ENCODE measurements at regions not wholly inside any gene's neighbourhood (a gene's known extent, or its start where the extent isn't known, plus 50 kb on each side); places are given as distances from the start of the nearest gene placed in this dataset.
"Not testable (repeated sequence)": the region's sequence is repeated elsewhere in the genome, so short reads cannot be mapped to it uniquely, and the experiment has no call there.

DNA sequence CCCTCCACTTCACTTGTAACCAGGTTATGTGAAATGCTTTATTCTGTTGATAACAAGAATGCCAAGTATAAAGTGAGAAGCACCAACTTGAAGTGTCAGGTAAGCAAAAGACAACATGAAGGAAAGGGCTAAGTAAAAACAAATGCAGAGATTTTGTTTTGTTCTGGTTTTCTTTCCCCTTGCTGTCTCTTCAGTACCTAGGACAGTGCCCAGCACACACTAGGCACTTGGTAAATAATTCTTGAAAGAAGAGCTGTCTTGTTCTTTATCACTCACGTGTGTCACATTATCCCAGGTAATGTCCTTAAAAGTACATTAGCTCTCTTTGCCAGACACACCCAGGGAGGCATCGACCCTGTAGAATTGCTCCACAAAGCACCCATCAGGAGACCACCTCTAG, 350.0 kb upstream of the IRAK1BP1 start:
- Mint-ChIP-seq H3K27me3 (ENCODE audit: low read depth) (no peaks in the 10 kb centered on the region), H3K4me1 (ENCODE audit: low read depth) (no peaks in the 10 kb centered on the region), H3K9me3 (no peaks in the 10 kb centered on the region), H3K4me3 (no peak overlapping the region), H3K36me3 (ENCODE audit: low read depth) (no peaks in the 10 kb centered on the region), H3K27ac (no peak overlapping the region)
- DNase-seq (ENCODE audit: low spot score) = no peak

- H3K4me3 Mint-ChIP-seq = no peak overlapping the region
- H3K9me3 Mint-ChIP-seq = no peaks in the 10 kb centered on the region
- H3K4me1 Mint-ChIP-seq (ENCODE audit: low read depth) = no peaks in the 10 kb centered on the region
- DNase-seq (ENCODE audit: low spot score) = no peak
- H3K36me3 Mint-ChIP-seq (ENCODE audit: low read depth) = no peaks in the 10 kb centered on the region
- H3K27ac Mint-ChIP-seq = no peak overlapping the region
- no peaks in the 10 kb centered on the region for H3K27me3 Mint-ChIP-seq (ENCODE audit: low read depth)
Measured at GRCh38 chr6:78523622-78524021, 343.7 kb upstream of the IRAK1BP1 start.

- H3K27ac Mint-ChIP-seq = no peak overlapping the region
Measured at GRCh38 chr6:78525976-78526375, 341.4 kb upstream of the IRAK1BP1 start.

DNA sequence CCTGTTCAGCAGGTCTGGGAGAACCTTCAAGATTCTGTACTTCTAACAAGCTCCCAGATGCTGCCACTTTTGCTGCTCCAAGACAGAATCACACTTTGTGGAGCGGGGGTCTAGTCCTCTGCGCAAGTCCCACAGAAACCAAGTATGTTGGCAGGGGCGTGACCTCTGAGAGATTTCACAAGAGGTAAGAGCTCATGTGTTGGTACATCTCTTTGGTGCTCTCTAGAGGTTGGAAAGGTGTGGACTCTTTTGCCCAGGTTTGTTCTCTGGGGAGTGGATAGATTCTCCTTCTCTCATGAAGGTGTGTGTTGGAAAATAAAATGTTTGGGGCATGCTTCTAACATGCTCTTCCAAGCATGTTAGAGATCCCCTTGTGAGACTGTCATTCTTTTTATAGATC, 340.9 kb upstream of the IRAK1BP1 start:
- Mint-ChIP-seq H3K36me3 (ENCODE audit: low read depth) (no peaks in the 10 kb centered on the region), H3K4me3 (no peak overlapping the region), H3K27ac (no peak overlapping the region), H3K9me3 (no peaks in the 10 kb centered on the region), H3K27me3 (ENCODE audit: low read depth) (no peaks in the 10 kb centered on the region), H3K4me1 (ENCODE audit: low read depth) (no peaks in the 10 kb centered on the region)
- DNase-seq (ENCODE audit: low spot score) = no peak

More at GRCh38 chr6:78525976-78526375, 341.4 kb upstream of the IRAK1BP1 start:
- H3K4me3 Mint-ChIP-seq = no peak overlapping the region
- no peak for DNase-seq (ENCODE audit: low spot score)
- no peaks in the 10 kb centered on the region for H3K27me3 Mint-ChIP-seq (ENCODE audit: low read depth)
- H3K9me3 Mint-ChIP-seq = no peaks in the 10 kb centered on the region
- H3K36me3 Mint-ChIP-seq (ENCODE audit: low read depth) = no peaks in the 10 kb centered on the region
- no peaks in the 10 kb centered on the region for H3K4me1 Mint-ChIP-seq (ENCODE audit: low read depth)

DNA sequence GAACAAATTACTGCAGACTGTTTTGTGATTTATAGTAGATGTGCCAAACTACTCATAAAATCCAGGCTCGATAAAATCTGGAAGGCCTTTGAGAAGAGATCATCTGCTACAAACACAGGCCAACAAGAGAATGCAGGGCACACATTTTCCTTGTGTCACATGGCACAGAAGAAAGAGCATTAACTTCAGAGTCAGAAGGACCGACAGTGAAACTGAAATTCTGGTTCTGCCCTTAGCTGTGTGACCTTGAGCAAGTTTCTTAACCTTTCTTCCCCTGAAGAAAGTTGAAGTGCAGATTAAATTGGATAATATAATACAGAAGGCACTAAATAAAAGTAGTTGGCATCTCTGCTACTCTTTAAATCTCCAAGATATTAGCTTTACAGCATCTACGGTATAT, 338.4 kb upstream of the IRAK1BP1 start:
- Mint-ChIP-seq H3K9me3 (no peaks in the 10 kb centered on the region), H3K27ac (no peak overlapping the region), H3K4me3 (no peak overlapping the region), H3K27me3 (ENCODE audit: low read depth) (no peaks in the 10 kb centered on the region), H3K36me3 (ENCODE audit: low read depth) (no peaks in the 10 kb centered on the region), H3K4me1 (ENCODE audit: low read depth) (no peaks in the 10 kb centered on the region)
- no peak for DNase-seq (ENCODE audit: low spot score)

DNA sequence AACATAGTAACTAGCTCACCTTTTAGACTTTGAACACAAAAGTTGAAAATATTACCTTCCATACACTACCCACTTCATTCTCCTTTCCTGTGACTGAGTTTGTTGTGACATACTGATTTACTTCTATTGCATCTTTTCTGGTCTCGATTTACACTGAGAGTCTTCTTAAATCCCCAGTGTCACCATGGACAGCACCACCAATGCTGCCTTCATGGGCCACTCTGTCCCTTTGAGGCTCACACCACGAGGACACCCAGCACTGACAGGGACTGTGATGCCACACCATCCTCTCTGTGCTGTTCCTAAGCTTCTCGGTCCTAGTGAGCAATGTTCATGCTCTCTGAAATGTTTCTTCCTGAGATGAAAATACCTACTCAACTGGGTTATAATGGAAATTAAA, 337.1 kb upstream of the IRAK1BP1 start:
- no peak overlapping the region for H3K27ac Mint-ChIP-seq
- H3K4me1 Mint-ChIP-seq (ENCODE audit: low read depth) = no peaks in the 10 kb centered on the region
- no peak overlapping the region for H3K4me3 Mint-ChIP-seq
- no peaks in the 10 kb centered on the region for H3K27me3 Mint-ChIP-seq (ENCODE audit: low read depth)
- no peak for DNase-seq (ENCODE audit: low spot score)
- no peaks in the 10 kb centered on the region for H3K9me3 Mint-ChIP-seq
- no peaks in the 10 kb centered on the region for H3K36me3 Mint-ChIP-seq (ENCODE audit: low read depth)

DNA sequence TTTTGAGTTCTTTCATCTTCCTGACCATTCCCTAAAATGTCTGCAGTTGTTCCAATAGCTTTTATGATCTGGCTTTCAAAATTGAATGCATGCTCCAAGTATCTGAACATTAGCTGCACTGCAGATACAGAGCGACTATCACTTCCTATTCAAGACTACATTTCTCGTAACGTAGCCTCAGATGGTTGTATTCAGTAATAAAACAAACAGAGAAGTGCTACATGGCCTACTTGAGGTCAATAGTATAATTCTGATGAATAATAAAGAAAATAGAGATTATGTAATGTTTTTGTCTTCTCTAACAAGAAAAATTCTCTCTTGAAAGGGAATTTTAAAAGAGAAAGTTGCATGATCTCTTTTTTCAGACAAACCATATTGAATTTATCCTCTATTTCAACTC, 333.9 kb upstream of the IRAK1BP1 start:
- no peak overlapping the region for H3K4me3 Mint-ChIP-seq
- no peaks in the 10 kb centered on the region for H3K4me1 Mint-ChIP-seq (ENCODE audit: low read depth)
- no peaks in the 10 kb centered on the region for H3K27me3 Mint-ChIP-seq (ENCODE audit: low read depth)
- no peak for DNase-seq (ENCODE audit: low spot score)
- no peaks in the 10 kb centered on the region for H3K36me3 Mint-ChIP-seq (ENCODE audit: low read depth)
- H3K9me3 Mint-ChIP-seq = no peaks in the 10 kb centered on the region
- H3K27ac Mint-ChIP-seq = no peak overlapping the region

DNA sequence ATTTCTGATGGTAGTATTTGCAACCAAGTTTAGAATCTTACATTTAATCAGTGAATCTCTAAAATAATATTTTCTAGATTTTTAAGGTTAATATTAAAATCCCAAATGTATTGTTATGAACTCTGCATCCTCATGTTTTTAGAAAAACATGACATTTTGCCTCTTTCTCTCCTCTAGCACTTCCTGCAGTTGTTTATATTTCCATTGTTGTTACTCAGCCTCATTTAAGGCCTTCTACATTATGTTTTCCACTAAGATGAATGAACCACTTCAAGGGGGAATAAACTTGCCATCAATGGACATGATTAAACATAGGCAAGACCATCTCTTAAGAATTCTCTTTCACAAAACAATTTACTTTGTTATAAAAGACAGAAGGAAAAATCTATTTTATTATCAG, 333.5 kb upstream of the IRAK1BP1 start:
- Mint-ChIP-seq H3K27ac (no peak overlapping the region), H3K4me3 (no peak overlapping the region), H3K4me1 (ENCODE audit: low read depth) (no peaks in the 10 kb centered on the region), H3K36me3 (ENCODE audit: low read depth) (no peaks in the 10 kb centered on the region), H3K9me3 (no peaks in the 10 kb centered on the region), H3K27me3 (ENCODE audit: low read depth) (no peaks in the 10 kb centered on the region)
- DNase-seq (ENCODE audit: low spot score) = no peak

GRCh38 chr6:78538002-78538401, 329.3 kb upstream of the IRAK1BP1 start:
- Mint-ChIP-seq H3K9me3 (no peaks in the 10 kb centered on the region), H3K4me1 (ENCODE audit: low read depth) (no peaks in the 10 kb centered on the region), H3K36me3 (ENCODE audit: low read depth) (no peaks in the 10 kb centered on the region), H3K27me3 (ENCODE audit: low read depth) (no peaks in the 10 kb centered on the region), H3K4me3 (no peak overlapping the region), H3K27ac (no peak overlapping the region)
- no peak for DNase-seq (ENCODE audit: low spot score)

DNA sequence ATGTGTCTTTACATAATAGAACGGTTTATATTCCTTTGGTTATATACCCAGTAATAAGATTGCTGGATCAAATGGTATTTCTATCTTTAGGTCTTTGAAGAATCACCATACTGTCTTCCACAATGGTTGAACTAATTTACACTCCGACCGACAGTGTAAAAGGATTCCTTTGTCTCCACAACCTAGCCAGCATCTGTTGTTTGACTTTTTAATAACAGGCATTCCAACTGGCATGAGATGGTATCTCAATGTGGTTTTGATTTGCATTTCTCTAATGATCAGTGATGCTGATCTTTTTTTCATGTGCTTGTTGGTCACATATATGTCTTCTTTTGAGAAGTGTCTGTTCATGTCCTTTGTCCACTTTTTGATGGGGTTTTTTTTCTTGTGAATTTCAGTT, 319.7 kb upstream of the IRAK1BP1 start:
- not testable (repeated sequence) for H3K4me1 Mint-ChIP-seq (ENCODE audit: low read depth); H3K4me3 Mint-ChIP-seq; H3K9me3 Mint-ChIP-seq; H3K36me3 Mint-ChIP-seq (ENCODE audit: low read depth); H3K27ac Mint-ChIP-seq; DNase-seq (ENCODE audit: low spot score); H3K27me3 Mint-ChIP-seq (ENCODE audit: low read depth)

GRCh38 chr6:78551361-78551760, 316.0 kb upstream of the IRAK1BP1 start:
- Mint-ChIP-seq H3K9me3 (peaks cover 5% of the 10 kb centered on the region), H3K4me1 (ENCODE audit: low read depth) (no peaks in the 10 kb centered on the region), H3K36me3 (ENCODE audit: low read depth) (no peaks in the 10 kb centered on the region), H3K4me3 (no peak overlapping the region), H3K27ac (no peak overlapping the region), H3K27me3 (ENCODE audit: low read depth) (no peaks in the 10 kb centered on the region)
- no peak for DNase-seq (ENCODE audit: low spot score)

DNA sequence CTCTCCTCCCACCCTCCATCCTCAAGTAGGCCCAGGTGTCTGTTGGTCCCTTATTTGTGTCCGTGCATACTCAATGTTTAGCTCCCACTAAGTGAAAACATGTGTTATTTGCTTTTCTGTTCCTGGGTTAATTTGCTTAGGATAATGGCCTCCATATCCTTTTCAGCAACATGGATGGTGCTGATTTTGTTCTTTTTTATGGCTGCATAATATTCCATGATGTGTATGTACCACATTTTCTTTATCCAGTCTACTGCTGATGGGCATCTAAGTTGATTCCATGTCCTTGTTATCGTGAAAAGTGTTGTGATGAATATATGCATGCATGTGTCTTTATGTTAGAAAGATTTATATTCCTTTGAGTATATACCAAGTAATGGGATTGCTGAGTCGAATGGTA, 314.9 kb upstream of the IRAK1BP1 start:
- no peak for DNase-seq (ENCODE audit: low spot score)
- Mint-ChIP-seq H3K36me3 (ENCODE audit: low read depth) (no peaks in the 10 kb centered on the region), H3K9me3 (peaks cover 14% of the 10 kb centered on the region), H3K27me3 (ENCODE audit: low read depth) (no peaks in the 10 kb centered on the region), H3K4me3 (no peak overlapping the region), H3K4me1 (ENCODE audit: low read depth) (no peaks in the 10 kb centered on the region), H3K27ac (no peak overlapping the region)

DNA sequence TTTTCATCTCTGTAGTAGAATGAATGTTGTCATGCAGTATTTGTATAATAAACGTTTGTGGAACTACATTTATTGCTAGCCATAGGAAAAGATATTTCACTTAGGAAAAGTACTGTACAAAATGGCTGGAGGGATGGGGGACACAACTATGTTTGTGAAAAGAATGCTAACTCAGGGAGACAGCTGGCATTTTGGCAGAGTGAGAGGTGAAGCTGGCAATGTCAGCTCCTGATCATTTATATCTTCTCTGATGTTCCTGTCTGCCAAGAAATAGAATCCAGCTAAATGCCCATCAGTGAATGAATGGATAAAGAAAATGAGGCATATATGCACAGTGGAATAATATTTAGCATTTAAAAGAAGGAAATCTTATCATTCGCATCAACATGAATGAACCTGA, 313.0 kb upstream of the IRAK1BP1 start:
- no peak overlapping the region for H3K27ac Mint-ChIP-seq

GRCh38 chr6:78559056-78559455, 308.3 kb upstream of the IRAK1BP1 start:
- Mint-ChIP-seq H3K36me3 (ENCODE audit: low read depth) (no peaks in the 10 kb centered on the region), H3K27me3 (ENCODE audit: low read depth) (no peaks in the 10 kb centered on the region), H3K4me3 (no peak overlapping the region), H3K4me1 (ENCODE audit: low read depth) (no peaks in the 10 kb centered on the region), H3K9me3 (peaks cover 26% of the 10 kb centered on the region), H3K27ac (no peak overlapping the region)
- DNase-seq (ENCODE audit: low spot score) = no peak

More for the DNA sequence above, 313.0 kb upstream of the IRAK1BP1 start:
- no peaks in the 10 kb centered on the region for H3K27me3 Mint-ChIP-seq (ENCODE audit: low read depth)
- no peak for DNase-seq (ENCODE audit: low spot score)
- no peak overlapping the region for H3K4me3 Mint-ChIP-seq
- H3K4me1 Mint-ChIP-seq (ENCODE audit: low read depth) = no peaks in the 10 kb centered on the region
- no peaks in the 10 kb centered on the region for H3K36me3 Mint-ChIP-seq (ENCODE audit: low read depth)
- H3K9me3 Mint-ChIP-seq = peaks cover 22% of the 10 kb centered on the region

DNA sequence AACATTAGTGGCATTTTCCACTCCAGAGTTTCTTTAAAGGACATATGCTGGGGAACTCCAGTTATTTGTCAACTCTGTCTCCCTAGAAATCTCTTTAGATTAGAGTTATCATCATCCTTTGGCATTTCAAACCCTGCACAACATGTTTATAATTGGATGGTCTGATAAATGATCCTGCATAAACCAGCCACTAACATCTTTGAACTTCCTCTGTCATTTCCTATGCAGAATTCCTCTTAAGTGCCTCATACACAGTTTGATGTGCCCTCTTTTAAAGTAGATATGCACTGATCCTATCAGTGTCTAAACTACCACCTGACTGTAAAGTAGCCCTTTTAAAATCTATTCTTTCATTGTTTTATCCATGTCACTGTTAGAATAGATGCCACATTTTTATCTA, 306.3 kb upstream of the IRAK1BP1 start:
- Mint-ChIP-seq H3K4me1 (ENCODE audit: low read depth) (no peaks in the 10 kb centered on the region), H3K27me3 (ENCODE audit: low read depth) (no peaks in the 10 kb centered on the region), H3K27ac (no peak overlapping the region), H3K36me3 (ENCODE audit: low read depth) (no peaks in the 10 kb centered on the region), H3K4me3 (no peak overlapping the region), H3K9me3 (peaks cover 20% of the 10 kb centered on the region)
- DNase-seq (ENCODE audit: low spot score) = no peak

Data from T-helper 2 cell treated with Interferon-gamma antibody and Interleukin-4, amounts not matched to agents 5 μg/mL and 100 μg/mL, for 36 hours (primary cell).